ENCODE measurements at regions not wholly inside any gene's neighbourhood (a gene's known extent, or its start where the extent isn't known, plus 50 kb on each side); places are given as distances from the start of the nearest gene placed in this dataset.

DNA sequence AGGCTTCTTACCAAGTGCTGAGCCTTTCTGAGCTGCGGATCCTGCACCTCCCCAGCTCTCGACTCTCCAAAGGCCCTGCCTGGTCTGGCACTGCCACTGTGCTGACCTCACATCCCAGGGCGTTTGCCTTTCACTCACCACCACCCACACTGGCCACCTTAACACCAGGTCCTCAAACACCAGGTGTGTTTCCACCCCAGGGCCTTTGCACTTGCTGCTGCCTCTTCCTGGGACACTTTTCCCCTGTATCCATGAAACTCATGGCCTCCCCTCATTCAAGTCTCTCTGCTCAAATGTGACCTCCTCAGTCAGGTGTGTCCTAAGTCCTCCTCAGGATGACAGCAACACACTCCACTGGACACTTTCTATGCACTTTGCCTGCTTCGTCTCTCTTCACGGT, 51.4 kb upstream of the ANO1 start:
- no peak for TF ChIP-seq CTCF (conservative IDR thresholded peaks at IDR 0.05)
- no peak overlapping the region for H3K27ac ChIP-seq

DNA sequence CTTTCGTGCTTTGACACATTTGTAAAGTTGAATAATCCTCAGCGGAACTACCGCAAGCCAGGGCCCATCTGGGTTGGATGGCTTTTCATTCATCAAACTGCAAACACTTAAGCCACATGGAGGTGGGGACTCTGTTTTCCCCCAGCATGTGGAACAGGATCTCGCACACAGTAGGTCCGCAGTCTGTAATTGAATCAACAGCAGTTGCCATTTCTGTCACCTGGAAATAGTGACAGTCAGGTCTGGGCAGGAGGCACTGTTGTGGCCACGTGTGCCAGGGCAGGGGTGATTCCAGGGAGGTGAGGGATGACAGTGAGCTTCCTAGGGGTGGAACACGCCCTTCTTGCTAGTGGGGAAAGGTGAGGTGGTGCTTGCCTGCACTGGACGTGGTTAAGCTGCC, 50.7 kb upstream of the ANO1 start:
- TF ChIP-seq CTCF (conservative IDR thresholded peaks at IDR 0.05): no peak

DNA sequence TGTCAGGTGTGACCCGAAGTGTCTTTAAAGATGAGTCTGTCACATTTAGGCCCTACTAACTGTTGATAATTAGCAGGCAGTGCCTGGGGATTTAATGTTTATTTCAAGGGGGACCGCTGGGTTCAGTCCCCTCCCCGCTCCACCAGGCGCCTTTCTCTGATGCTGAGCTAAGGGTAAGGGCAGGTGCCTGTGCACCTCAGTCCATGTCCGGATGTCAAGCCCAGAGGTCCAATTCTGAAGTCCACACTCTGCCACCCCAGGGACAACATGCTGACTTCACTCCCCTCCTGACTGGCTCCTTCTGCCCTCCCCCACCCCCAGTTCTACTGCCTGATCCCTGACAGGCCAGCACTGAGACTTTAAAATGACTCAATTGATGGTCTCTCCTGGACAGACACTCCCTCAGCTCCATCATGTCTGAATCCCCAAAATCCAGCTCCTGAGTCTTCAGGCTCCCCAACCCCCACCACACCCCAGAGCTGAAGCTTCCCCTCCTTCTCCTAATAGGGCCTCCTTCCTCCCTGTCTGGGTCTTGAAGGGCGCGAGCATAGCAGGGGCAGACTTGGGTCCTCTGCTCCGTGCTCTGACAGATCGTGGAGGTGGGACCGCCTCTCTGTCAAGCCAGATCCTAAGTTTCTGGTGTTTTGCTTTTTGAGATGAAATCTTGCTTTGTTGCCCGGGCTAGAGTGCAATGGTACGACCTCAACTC, 49.8 kb upstream of the ANO1 start:
- TF ChIP-seq CTCF (conservative IDR thresholded peaks at IDR 0.05): no peak
- no peak overlapping the region for H3K27ac ChIP-seq

More for the DNA sequence above, 50.7 kb upstream of the ANO1 start:
- no peak overlapping the region for H3K27ac ChIP-seq

Measured in VCaP (cell line).